C1 segment of cervical spinal cord (tissue), 14 donors: ENCODE measurements at regions not wholly inside any gene's neighbourhood (a gene's known extent, or its start where the extent isn't known, plus 50 kb on each side); places are given as distances from the start of the nearest gene placed in this dataset.

Source experiments
- DNase-seq, 14 donors: peaks; one replicate each; lab custom pipeline; 2025; lab: John Stamatoyannopoulos, UW

GRCh38 chr3:30204126-30204525 is 402.3 kb upstream of the TGFBR2 start:
- DNase-seq, result no peak

DNA sequence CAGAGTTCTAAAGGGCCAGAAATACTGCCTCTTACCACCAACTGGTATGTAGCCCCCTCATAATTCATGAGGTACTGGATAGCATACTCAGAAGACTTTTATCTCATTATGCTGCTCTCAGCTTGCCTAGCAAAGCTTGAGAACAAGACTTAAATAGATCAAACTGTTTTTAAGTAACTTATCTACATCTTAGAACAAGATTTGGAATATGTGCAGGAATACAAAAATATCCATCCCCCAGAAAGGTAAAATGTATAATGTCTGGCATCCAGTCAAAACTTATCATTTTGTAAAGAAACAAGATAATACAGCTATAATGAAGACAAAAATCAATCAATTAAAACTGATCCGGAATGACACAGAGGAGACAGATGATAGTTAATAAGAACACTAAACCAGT is 400.4 kb upstream of the TGFBR2 start:
- DNase-seq, result no peak

- no peak for DNase-seq
Measured at GRCh38 chr3:30221619-30222018, 384.8 kb upstream of the TGFBR2 start.

- no peak for DNase-seq
Measured at GRCh38 chr3:30222441-30222840, 384.0 kb upstream of the TGFBR2 start.

DNA sequence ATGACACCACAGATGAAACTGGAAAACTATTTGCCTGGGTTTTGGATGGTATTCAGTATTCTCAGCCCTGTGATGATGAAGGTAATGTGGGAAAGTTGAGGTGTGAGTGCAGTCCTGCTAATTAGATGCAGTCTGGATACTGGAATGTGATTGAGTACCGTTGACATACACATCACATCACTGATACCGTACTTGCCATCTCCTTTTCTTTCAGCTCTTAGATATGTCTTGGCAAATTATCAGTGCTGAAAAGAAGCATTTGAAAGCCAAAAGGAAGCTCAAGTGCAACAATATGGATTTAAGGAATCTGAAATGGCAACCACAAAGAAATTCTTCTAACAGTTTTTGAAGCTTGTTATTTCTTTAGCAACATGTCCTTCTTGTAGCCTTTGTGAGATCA is 381.4 kb upstream of the TGFBR2 start:
- no peak for DNase-seq

- no peak for DNase-seq
Measured at GRCh38 chr3:30226601-30227151, 379.7 kb upstream of the TGFBR2 start.

DNA sequence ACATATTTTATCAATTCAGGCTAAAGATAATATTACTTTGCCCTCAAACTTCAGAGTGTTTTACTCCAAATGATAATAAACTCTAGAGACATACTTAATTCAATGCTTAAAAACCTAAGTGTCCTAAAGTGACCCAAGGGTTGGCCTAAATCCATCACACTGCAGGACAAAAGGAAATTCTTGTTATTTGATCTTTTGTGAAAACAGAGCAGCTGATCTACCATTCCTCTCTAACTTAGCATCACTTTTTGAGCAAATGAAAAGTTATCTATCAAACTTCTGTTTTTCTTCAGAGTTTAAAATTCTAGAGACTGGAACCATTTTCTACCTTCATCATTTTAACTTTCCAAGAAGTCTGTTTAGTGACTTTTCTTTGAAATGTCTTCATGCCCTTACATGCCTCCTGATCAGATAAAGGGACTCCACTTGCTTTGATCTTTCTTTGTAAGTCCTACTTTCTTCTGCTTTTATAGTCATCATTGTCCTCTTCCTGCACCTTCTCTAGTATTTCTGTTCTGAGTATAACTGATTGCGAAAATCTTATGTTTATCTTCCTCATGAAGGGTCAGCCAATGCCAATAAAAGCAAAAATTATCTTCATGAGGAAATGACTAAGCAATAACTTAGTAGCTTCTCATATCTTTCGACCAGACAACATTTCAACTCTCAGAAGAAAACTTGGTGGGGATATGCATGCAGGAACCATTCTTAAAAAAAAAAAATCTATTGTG is 378.7 kb upstream of the TGFBR2 start:
- DNase-seq, result no peak

GRCh38 chr3:30228302-30228631 is 378.1 kb upstream of the TGFBR2 start:
- DNase-seq, result no peak

GRCh38 chr3:30231277-30232141 is 374.9 kb upstream of the TGFBR2 start:
- DNase-seq, result no peak

GRCh38 chr3:30232142-30232541 is 374.3 kb upstream of the TGFBR2 start:
- DNase-seq, result no peak

GRCh38 chr3:30233913-30234646 is 372.3 kb upstream of the TGFBR2 start:
- DNase-seq, result no peak

GRCh38 chr3:30236011-30236410 is 370.4 kb upstream of the TGFBR2 start:
- no peak for DNase-seq

GRCh38 chr3:30241721-30242120 is 364.7 kb upstream of the TGFBR2 start:
- no peak for DNase-seq

GRCh38 chr3:30245858-30246622 is 360.4 kb upstream of the TGFBR2 start:
- no peak for DNase-seq

GRCh38 chr3:30248423-30248822 is 358.0 kb upstream of the TGFBR2 start:
- no peak for DNase-seq

- no peak for DNase-seq
Measured at GRCh38 chr3:30252474-30252873, 353.9 kb upstream of the TGFBR2 start.

- no peak for DNase-seq
Measured at GRCh38 chr3:30253832-30254231, 352.6 kb upstream of the TGFBR2 start.

DNA sequence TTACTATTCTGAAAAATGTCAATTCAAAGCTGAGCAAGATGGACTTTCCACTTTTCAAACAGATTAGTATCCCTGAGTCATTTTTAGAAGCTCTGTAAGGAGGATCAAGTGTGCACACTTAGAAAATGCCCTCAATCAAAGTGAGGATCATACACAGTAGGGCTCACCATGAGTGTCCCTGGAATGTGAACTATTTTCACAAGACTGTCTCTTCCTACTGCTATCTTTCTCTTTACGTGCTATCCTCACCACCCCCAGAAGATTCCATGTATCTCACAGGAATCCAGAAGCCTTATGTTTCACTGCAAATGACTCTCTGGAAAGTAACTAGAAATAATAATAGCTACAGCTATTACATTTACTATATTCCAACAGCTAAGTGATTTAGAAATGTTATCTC is 349.9 kb upstream of the TGFBR2 start:
- DNase-seq, result no peak

- DNase-seq, result no peak
Measured at GRCh38 chr3:30258426-30259392, 347.7 kb upstream of the TGFBR2 start.

GRCh38 chr3:30259730-30260129 is 346.7 kb upstream of the TGFBR2 start:
- DNase-seq, result no peak
